ENCODE measurements at regions not wholly inside any gene's neighbourhood (a gene's known extent, or its start where the extent isn't known, plus 50 kb on each side); places are given as distances from the start of the nearest gene placed in this dataset.

DNA sequence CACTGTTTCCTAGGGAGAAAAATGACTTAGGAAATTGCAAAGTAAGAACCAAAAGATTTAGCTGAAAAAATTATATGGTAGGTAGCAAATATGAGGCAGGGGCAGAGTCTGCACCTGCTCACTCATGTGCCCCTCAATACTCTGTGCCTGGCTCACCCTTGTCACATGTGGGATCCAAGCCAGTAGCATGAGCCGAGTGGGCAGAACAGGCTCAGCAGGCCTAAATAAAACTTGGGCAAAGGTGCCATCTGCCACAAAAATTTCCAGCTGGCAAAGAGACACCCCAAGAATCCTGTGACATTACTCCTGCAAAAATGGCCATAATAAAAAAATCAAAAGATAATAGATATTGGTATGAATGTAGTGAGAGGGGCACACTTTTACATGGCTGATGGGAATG, 1321.2 kb downstream of the NCAM2 start:
- no peak for TF ChIP-seq SAP30 (IDR thresholded peaks at IDR 0.05; ENCODE audit: insufficient read depth, insufficient replicate concordance, low read length)
- TF ChIP-seq CHD1 (IDR thresholded peaks at IDR 0.05; ENCODE audit: low read depth, low read length): no peak
- TF ChIP-seq RFX5 (IDR thresholded peaks at IDR 0.05; ENCODE audit: borderline replicate concordance, low read depth, low read length): no peak
- TF ChIP-seq CEBPB (IDR thresholded peaks at IDR 0.05; ENCODE audit: low read depth, low read length): no peak
- TF ChIP-seq SRF (IDR thresholded peaks at IDR 0.05; ENCODE audit: low read depth, low read length): no peak
- no peak for TF ChIP-seq EZH2 (IDR thresholded peaks at IDR 0.05; ENCODE audit: low read depth, low read length, severe bottlenecking)
- TF ChIP-seq, protein P1, sequence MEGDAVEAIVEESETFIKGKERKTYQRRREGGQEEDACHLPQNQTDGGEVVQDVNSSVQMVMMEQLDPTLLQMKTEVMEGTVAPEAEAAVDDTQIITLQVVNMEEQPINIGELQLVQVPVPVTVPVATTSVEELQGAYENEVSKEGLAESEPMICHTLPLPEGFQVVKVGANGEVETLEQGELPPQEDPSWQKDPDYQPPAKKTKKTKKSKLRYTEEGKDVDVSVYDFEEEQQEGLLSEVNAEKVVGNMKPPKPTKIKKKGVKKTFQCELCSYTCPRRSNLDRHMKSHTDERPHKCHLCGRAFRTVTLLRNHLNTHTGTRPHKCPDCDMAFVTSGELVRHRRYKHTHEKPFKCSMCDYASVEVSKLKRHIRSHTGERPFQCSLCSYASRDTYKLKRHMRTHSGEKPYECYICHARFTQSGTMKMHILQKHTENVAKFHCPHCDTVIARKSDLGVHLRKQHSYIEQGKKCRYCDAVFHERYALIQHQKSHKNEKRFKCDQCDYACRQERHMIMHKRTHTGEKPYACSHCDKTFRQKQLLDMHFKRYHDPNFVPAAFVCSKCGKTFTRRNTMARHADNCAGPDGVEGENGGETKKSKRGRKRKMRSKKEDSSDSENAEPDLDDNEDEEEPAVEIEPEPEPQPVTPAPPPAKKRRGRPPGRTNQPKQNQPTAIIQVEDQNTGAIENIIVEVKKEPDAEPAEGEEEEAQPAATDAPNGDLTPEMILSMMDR (IDR thresholded peaks at IDR 0.05; ENCODE audit: control extremely low read depth in 1 of 3, insufficient read depth in 1 of 3, low read depth in 1 of 3, low read length in 3 of 3): no peak
- no peak for TF ChIP-seq MAX (IDR thresholded peaks at IDR 0.05)
- TF ChIP-seq POLR2A (IDR thresholded peaks at IDR 0.05; ENCODE audit: control extremely low read depth in 1 of 2, low read depth in 2 of 2, low read length in 2 of 2): no peak
- TF ChIP-seq CHD2 (IDR thresholded peaks at IDR 0.05; ENCODE audit: low read length): no peak
- no peak for TF ChIP-seq POLR2AphosphoS5 (IDR thresholded peaks at IDR 0.05; ENCODE audit: low read depth, low read length)
- TF ChIP-seq GABPA (IDR thresholded peaks at IDR 0.05; ENCODE audit: borderline replicate concordance, insufficient read depth, low read length): no peak
- no peak for TF ChIP-seq TCF12 (IDR thresholded peaks at IDR 0.05; ENCODE audit: low read depth, low read length)
- no peak for TF ChIP-seq ASH2L (IDR thresholded peaks at IDR 0.05; ENCODE audit: low read length)

Measured in H1 (cell line).